ENCODE measurements at regions not wholly inside any gene's neighbourhood (a gene's known extent, or its start where the extent isn't known, plus 50 kb on each side); places are given as distances from the start of the nearest gene placed in this dataset.

- TF ChIP-seq CTCF (IDR thresholded peaks at IDR 0.05; ENCODE audit: extremely low read depth in 1 of 2, insufficient read depth in 1 of 2, low read depth in 1 of 2, low read length in 2 of 2) (no peak), POLR2A (IDR thresholded peaks at IDR 0.05; ENCODE audit: low read depth, low read length) (no peak), MYC (IDR thresholded peaks at IDR 0.05; ENCODE audit: low read depth, low read length) (no peak), JUN (IDR thresholded peaks at IDR 0.05; ENCODE audit: borderline replicate concordance, insufficient read depth, insufficient read length, low read depth) (no peak), POLR2AphosphoS5 (IDR thresholded peaks at IDR 0.05; ENCODE audit: insufficient read depth, low read depth, low read length) (no peak), EZH2 (IDR thresholded peaks at IDR 0.05; ENCODE audit: borderline replicate concordance, low read depth, low read length, severe bottlenecking) (no peak), MAX (IDR thresholded peaks at IDR 0.05; ENCODE audit: insufficient read depth, insufficient read length) (no peak), FOS (IDR thresholded peaks at IDR 0.05; ENCODE audit: borderline replicate concordance, insufficient read depth, low read length) (no peak)
Measured at GRCh38 chr7:156487811-156488533, 152.6 kb upstream of the RNF32 start.
